ENCODE measurements at regions not wholly inside any gene's neighbourhood (a gene's known extent, or its start where the extent isn't known, plus 50 kb on each side); places are given as distances from the start of the nearest gene placed in this dataset.

DNA sequence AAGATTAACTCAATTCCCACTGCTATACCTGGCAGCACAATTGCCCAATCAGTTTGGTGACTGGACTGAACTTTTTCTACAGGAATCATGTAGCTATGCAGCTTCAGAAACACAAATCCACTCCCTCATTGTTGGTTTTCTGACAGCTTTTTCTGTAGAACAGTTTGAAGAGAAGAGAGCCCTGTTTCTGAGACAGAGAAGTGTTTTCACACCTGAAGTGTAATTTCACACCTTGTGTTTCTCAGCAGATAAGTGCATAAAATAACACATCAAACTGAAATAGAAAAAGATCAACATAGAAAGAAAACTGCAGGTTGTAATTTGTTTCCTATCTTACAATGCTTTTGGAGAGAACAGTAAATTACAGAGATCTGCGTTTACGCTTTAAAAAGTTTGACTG, 335.6 kb downstream of the SNAPC1 start (continued):
- TF ChIP-seq, protein P1, sequence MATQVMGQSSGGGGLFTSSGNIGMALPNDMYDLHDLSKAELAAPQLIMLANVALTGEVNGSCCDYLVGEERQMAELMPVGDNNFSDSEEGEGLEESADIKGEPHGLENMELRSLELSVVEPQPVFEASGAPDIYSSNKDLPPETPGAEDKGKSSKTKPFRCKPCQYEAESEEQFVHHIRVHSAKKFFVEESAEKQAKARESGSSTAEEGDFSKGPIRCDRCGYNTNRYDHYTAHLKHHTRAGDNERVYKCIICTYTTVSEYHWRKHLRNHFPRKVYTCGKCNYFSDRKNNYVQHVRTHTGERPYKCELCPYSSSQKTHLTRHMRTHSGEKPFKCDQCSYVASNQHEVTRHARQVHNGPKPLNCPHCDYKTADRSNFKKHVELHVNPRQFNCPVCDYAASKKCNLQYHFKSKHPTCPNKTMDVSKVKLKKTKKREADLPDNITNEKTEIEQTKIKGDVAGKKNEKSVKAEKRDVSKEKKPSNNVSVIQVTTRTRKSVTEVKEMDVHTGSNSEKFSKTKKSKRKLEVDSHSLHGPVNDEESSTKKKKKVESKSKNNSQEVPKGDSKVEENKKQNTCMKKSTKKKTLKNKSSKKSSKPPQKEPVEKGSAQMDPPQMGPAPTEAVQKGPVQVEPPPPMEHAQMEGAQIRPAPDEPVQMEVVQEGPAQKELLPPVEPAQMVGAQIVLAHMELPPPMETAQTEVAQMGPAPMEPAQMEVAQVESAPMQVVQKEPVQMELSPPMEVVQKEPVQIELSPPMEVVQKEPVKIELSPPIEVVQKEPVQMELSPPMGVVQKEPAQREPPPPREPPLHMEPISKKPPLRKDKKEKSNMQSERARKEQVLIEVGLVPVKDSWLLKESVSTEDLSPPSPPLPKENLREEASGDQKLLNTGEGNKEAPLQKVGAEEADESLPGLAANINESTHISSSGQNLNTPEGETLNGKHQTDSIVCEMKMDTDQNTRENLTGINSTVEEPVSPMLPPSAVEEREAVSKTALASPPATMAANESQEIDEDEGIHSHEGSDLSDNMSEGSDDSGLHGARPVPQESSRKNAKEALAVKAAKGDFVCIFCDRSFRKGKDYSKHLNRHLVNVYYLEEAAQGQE (IDR thresholded peaks at IDR 0.05) = no peak
- TF ChIP-seq NR2F2 (IDR thresholded peaks at IDR 0.05) (no peak), SP1 (IDR thresholded peaks at IDR 0.05) (no peak)
- TF ChIP-seq, protein P2, sequence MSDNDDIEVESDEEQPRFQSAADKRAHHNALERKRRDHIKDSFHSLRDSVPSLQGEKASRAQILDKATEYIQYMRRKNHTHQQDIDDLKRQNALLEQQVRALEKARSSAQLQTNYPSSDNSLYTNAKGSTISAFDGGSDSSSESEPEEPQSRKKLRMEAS (IDR thresholded peaks at IDR 0.05) = no peak

DNA sequence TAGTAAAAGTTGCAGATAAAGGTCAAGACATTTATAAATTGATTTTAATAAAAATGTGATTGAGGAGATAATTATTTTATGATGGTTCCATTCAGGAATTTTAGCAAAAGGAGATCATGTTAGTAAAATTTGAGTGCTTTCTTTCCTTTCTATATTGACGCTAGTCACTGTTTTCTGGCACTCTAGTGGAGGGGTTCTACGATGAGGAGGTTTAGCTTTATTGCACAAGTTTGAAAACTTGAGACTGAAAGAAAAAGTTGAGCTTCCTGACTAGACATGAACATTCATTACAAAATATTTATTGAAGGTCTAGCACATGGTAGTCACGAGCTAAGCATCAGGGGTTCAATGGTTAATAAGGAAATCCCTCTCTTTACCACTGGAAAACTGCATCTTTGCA, 336.1 kb downstream of the SNAPC1 start:
- no peaks in the 10 kb centered on the region for H3K9me3 ChIP-seq (ENCODE audit: control insufficient read depth in 4 of 4, low read length in 3 of 4)
- TF ChIP-seq, protein P1 (IDR thresholded peaks at IDR 0.05) = no peak
- TF ChIP-seq EGR1 (IDR thresholded peaks at IDR 0.05; ENCODE audit: low read depth in 2 of 2) (no peak), RAD21 (IDR thresholded peaks at IDR 0.05) (no peak), TAF1 (conservative IDR thresholded peaks at IDR 0.05) (no peak), NR2F2 (IDR thresholded peaks at IDR 0.05) (no peak), FOXA1 (IDR thresholded peaks at IDR 0.05) (no peak), HNF4A (conservative IDR thresholded peaks at IDR 0.05) (no peak), FOXA2 (IDR thresholded peaks at IDR 0.05) (no peak), YY1 (IDR thresholded peaks at IDR 0.05) (no peak), JUND (IDR thresholded peaks at IDR 0.05) (no peak), HNF4G (IDR thresholded peaks at IDR 0.05) (no peak), SP1 (IDR thresholded peaks at IDR 0.05) (no peak), RXRA (IDR thresholded peaks at IDR 0.05) (no peak)
- TF ChIP-seq, protein P2 (IDR thresholded peaks at IDR 0.05) = no peak
- TF ChIP-seq, protein P3, sequence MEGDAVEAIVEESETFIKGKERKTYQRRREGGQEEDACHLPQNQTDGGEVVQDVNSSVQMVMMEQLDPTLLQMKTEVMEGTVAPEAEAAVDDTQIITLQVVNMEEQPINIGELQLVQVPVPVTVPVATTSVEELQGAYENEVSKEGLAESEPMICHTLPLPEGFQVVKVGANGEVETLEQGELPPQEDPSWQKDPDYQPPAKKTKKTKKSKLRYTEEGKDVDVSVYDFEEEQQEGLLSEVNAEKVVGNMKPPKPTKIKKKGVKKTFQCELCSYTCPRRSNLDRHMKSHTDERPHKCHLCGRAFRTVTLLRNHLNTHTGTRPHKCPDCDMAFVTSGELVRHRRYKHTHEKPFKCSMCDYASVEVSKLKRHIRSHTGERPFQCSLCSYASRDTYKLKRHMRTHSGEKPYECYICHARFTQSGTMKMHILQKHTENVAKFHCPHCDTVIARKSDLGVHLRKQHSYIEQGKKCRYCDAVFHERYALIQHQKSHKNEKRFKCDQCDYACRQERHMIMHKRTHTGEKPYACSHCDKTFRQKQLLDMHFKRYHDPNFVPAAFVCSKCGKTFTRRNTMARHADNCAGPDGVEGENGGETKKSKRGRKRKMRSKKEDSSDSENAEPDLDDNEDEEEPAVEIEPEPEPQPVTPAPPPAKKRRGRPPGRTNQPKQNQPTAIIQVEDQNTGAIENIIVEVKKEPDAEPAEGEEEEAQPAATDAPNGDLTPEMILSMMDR (IDR thresholded peaks at IDR 0.05; ENCODE audit: low read depth, low read length, missing input control) = no peak
- TF ChIP-seq, protein P4, sequence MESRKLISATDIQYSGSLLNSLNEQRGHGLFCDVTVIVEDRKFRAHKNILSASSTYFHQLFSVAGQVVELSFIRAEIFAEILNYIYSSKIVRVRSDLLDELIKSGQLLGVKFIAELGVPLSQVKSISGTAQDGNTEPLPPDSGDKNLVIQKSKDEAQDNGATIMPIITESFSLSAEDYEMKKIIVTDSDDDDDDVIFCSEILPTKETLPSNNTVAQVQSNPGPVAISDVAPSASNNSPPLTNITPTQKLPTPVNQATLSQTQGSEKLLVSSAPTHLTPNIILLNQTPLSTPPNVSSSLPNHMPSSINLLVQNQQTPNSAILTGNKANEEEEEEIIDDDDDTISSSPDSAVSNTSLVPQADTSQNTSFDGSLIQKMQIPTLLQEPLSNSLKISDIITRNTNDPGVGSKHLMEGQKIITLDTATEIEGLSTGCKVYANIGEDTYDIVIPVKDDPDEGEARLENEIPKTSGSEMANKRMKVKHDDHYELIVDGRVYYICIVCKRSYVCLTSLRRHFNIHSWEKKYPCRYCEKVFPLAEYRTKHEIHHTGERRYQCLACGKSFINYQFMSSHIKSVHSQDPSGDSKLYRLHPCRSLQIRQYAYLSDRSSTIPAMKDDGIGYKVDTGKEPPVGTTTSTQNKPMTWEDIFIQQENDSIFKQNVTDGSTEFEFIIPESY (IDR thresholded peaks at IDR 0.05) = no peak
- WGBS = 60% methylated on average over 3 of the region's 3 CpGs
- DNase-seq (ENCODE audit: low spot score) = no peak
- no peak overlapping the region for H3K4me3 ChIP-seq (ENCODE audit: low read depth in 1 of 3, low read length in 3 of 3)
- no peak overlapping the region for H3K9ac ChIP-seq (ENCODE audit: low read depth in 1 of 2, low read length in 2 of 2)
- no peaks in the 10 kb centered on the region for H3K36me3 ChIP-seq (ENCODE audit: control insufficient read depth in 4 of 4, insufficient read depth in 3 of 4, low read depth in 1 of 4, low read length in 3 of 4)
- H3K27me3 ChIP-seq (ENCODE audit: control insufficient read depth in 4 of 4, insufficient read depth in 4 of 4, low read length in 3 of 4) = no peaks in the 10 kb centered on the region
- no peaks in the 10 kb centered on the region for H3K4me1 ChIP-seq (ENCODE audit: control insufficient read depth in 4 of 4, insufficient read depth in 4 of 4, low read length in 3 of 4)
- H3K27ac ChIP-seq (ENCODE audit: low read depth in 1 of 2, low read length in 2 of 2) = no peak overlapping the region
